Heart right ventricle (tissue), 16 donors: ENCODE measurements at regions not wholly inside any gene's neighbourhood (a gene's known extent, or its start where the extent isn't known, plus 50 kb on each side); places are given as distances from the start of the nearest gene placed in this dataset.

Experiments
- ATAC-seq, 8 donors: fragments of 200-7000 bp; cut with Tn5 transposase; one replicate each; pipeline ENCODE4 v1.9.1; 2020; ENCODE audit warnings: mild to moderate bottlenecking in 8 of 8, moderate library complexity in 8 of 8, moderate number of reproducible peaks in 1 of 8
- DNase-seq, 2 donors: peaks; one replicate each; pipeline ENCODE4 v3.0.0-alpha.2; 2020
- H3K27ac ChIP-seq, 10 donors: fragments of 200-600 bp; sonication (generic) in 2 of 10; one replicate each; pipeline versions ENCODE4 v1.5.0 to v1.8.0; 2020 to 2022; ENCODE audit warnings: mild to moderate bottlenecking in 3 of 10
- H3K27me3 ChIP-seq, 7 donors: fragments of 200-600 bp; one replicate each; pipeline ENCODE4 v1.8.0; 2021 to 2022; ENCODE audit warnings: mild to moderate bottlenecking in 2 of 7
- H3K36me3 ChIP-seq, 9 donors: fragments of 200-600 bp; sonication (generic) in 1 of 9; one replicate each; pipeline versions ENCODE4 v1.5.0 to v1.8.0; 2020 to 2022; ENCODE audit warnings: mild to moderate bottlenecking in 2 of 9
- H3K4me1 ChIP-seq, 9 donors: fragments of 200-600 bp; sonication (generic) in 1 of 9; one replicate each; pipeline versions ENCODE4 v1.5.0 to v1.8.0; 2020 to 2022; ENCODE audit warnings: mild to moderate bottlenecking in 4 of 9
- H3K4me3 ChIP-seq, 10 donors: fragments of 200-600 bp; sonication (generic) in 2 of 10; one replicate each; pipeline versions ENCODE4 v1.5.0 to v1.8.0; 2020 to 2022; ENCODE audit warnings: mild to moderate bottlenecking in 7 of 10, moderate library complexity in 2 of 10
- H3K9me3 ChIP-seq, 11 donors: fragments of 200-600 bp in 10 of 11; sonication (generic) in 2 of 11; one replicate each; pipeline versions ENCODE4 v1.5.0 to v1.8.0; 2013 to 2022; ENCODE audit warnings: mild to moderate bottlenecking in 2 of 11, control low read depth in 1 of 11, moderate library complexity in 1 of 11
- CTCF ChIP-seq, 9 donors: fragments of 200-600 bp; sonication (generic) in 2 of 9; IDR thresholded peaks; one replicate each; pipeline versions ENCODE4 v1.5.0 to v1.8.0; 2021 to 2022; ENCODE audit warnings: antibody characterized with exemption in 9 of 9, mild to moderate bottlenecking in 5 of 9, moderate library complexity in 1 of 9
- WGBS, 2 donors: extraction: QIAGEN DNeasy Blood & Tissue Kit; methylation state at CpG; one replicate each; pipeline ENCODE4 v1.1.7; 2013; ENCODE audit warnings: inconsistent platforms in 1 of 2; 5-methylcytosine and 5-hydroxymethylcytosine counted together
- intact Hi-C, 10 donors: fragments of 100-400 bp; cut with DNase I; formaldehyde crosslinking; loops; one replicate each; pipeline versions ENCODE4 v1.11.1 to v1.14.2; 2022
- donor health status: Arrhythmogenic right ventricular cardiomyopathy.
- donor health status: ischemic (EF 13 %, LVEDD 7.1; RV severe dilation, severe dysfunction).
- donor health status: healthy with polysubstance abuse.
- donor health status: DM: no; HTN: yes; CAD: no.
- donor health status: DM: no; HTN: no; CAD: no.
- donor health status: ischemic (EF 25% LVEDD 6.9; RV normal size, moderate dysfunction).
- donor health status: ischemic (EF 25% LVEDD 5.7; RV mildly dilated, moderate dysfunction).
- donor health status: healthy.
- donor health status: DM: yes; HTN: yes; CAD: no.
- donor health status: Ischemic cardiomyopathy.
- donor health status: ischemic (EF 35%, LVEDD 5.7; RV mildly dilated, moderate dysfunction).
- donor health status: nonischemic (EF 11% LVEDD 7.7; RV severe dilation, severe dysfunction).
- donor health status: DM: yes; HTN: yes; CAD: no.
- donor health status: PGD.
- donor health status: ischemic (EF 29% LVEDD 5.4; RV normal size, mild dysfunction).
- donor health status: nonischemic (EF 23%, LVEDD 6.1; RV moderate dilation, normal function).

DNA sequence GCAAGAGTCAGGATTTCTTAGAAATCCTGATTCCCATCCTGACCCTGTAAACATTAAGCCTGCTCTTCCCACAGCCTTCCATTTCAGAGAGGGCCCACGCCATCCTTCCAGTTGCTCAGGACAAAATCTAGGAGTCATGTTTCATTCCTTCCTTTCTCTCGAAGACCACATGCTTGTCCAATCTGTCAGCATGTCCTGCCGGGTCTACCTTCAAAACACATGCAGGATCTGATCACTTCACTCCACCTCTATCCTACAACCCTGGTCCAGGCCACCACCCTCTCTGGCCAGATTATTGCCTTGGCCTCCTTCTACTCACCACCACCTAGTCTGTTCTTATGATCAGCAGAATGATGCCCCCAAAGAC is 79.8 kb downstream of the C5orf15 start:
- peaks cover 0 to 14% (median 3%) of the 10 kb centered on the region in 9 donors for H3K4me1 ChIP-seq
- ATAC-seq (no peak), DNase-seq (no peak)
- no peaks in the 10 kb centered on the region for H3K36me3 ChIP-seq
- no peak overlapping the region for H3K27ac ChIP-seq
- no peaks in the 10 kb centered on the region for H3K27me3 ChIP-seq
- 91 to 94% methylated on average over 3 of the region's 3 CpGs for WGBS, 2 donors
- TF ChIP-seq CTCF (IDR thresholded peaks at IDR 0.05), result no peak
- intact Hi-C loops, result no loop called here
- no peak overlapping the region for H3K4me3 ChIP-seq
- no peaks in the 10 kb centered on the region for H3K9me3 ChIP-seq

DNA sequence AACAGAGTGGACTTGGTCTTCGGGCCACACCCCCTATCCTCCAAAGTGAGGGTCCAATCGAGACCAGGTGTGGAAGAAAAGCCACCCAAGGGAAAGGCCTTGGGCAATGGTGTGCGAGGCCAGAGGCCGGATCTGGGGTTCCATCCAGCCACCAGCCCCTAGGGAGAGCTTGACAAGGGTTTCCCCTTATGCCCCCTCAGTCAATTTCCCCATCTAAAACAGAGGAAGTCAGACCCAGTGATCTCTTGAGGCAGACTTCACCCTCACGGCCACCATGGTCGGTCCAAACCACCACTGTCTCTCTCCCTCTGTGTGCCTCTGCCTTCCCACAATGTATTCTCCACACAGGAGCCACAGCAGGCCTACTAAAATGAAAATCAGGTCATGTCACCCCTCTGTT is 82.9 kb downstream of the C5orf15 start:
- peaks cover 0 to 14% (median 0%) of the 10 kb centered on the region in 7 donors for H3K27me3 ChIP-seq
- no peak overlapping the region for H3K27ac ChIP-seq
- H3K36me3 ChIP-seq, result no peaks in the 10 kb centered on the region
- intact Hi-C loops, result no loop called here
- ATAC-seq, result no peak
- 95 to 97% methylated on average over 6 of the region's 6 CpGs for WGBS, 2 donors
- no peaks in the 10 kb centered on the region for H3K9me3 ChIP-seq
- peaks cover 0 to 3% (median 0%) of the 10 kb centered on the region in 9 donors for H3K4me1 ChIP-seq
- H3K4me3 ChIP-seq, result no peak overlapping the region
- DNase-seq, result no peak
- no peak for TF ChIP-seq CTCF (IDR thresholded peaks at IDR 0.05)

DNA sequence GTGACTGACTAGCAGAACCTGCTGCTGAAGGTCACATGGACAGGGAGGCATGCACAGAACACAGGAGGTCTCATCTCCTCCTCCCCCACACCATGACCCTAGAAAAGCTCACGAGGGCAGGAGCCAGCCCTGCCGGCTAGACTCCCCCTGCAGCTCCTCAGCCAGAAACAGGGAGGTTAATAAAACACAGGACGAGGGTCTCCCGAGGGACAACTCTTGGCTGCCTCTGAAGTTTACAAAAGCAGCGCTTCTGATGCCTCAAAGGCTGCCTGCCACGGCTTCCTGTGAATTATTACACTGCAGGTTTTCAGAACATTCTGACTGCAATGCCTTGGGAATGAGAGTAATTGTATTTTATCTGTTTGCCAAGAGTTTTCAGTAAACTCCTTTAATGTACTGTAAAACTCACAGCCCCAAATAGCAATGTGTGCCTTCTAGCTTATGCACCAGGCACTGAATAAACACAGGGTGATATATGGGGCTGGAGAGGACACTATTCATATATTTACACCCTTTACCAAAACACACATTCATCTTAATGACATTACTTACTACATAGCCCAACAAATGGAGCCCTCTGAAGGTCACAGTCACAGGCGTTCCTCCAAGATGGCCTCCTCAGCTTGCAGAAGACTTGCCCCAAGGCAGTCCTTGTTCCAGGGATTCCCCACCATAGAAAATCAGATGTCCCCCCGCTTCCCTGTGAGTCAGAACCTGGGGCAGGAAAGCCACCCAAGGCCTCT is 83.7 kb downstream of the C5orf15 start:
- ATAC-seq, result no peak
- intact Hi-C loops, result no loop called here
- Histone ChIP-seq H3K36me3 (no peaks in the 10 kb centered on the region), H3K27me3 (peaks cover 0 to 14% (median 0%) of the 10 kb centered on the region in 7 donors), H3K27ac (no peak overlapping the region), H3K4me3 (no peak overlapping the region), H3K9me3 (no peaks in the 10 kb centered on the region), H3K4me1 (no peaks in the 10 kb centered on the region)
- WGBS, 2 donors, result 50 to 56% methylated on average over 8 of the region's 8 CpGs
- no peak for TF ChIP-seq CTCF (IDR thresholded peaks at IDR 0.05)
- DNase-seq, result no peak

DNA sequence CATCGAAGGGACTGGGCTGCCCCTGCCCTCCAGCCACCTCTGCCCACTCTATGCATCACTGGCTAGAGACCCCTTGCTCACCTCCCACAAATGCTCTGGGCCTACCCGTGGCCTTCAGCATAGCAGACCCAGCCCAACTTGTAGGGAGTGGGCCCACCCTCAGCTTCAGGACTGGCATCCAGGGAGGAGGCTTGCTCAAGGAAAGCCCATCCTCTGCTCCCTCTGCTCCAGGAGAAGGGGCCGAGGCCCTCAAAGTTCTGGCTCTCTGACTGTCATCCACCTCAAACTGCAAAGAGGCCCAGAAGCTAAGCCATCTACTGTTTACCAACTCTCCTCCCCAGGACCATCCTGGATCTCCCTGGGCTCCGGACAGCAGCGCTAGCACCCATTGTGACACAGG is 84.5 kb downstream of the C5orf15 start:
- no peak for TF ChIP-seq CTCF (IDR thresholded peaks at IDR 0.05)
- intact Hi-C loops, result no loop called here
- Histone ChIP-seq H3K4me1 (no peaks in the 10 kb centered on the region), H3K36me3 (no peaks in the 10 kb centered on the region), H3K9me3 (no peaks in the 10 kb centered on the region), H3K27me3 (peaks cover 0 to 14% (median 0%) of the 10 kb centered on the region in 7 donors), H3K4me3 (no peak overlapping the region), H3K27ac (no peak overlapping the region)
- no peak for DNase-seq
- ATAC-seq, result no peak
- 92 to 93% methylated on average over 5 of the region's 5 CpGs for WGBS, 2 donors
